HUDEP-2 (cell line): ENCODE measurements at regions not wholly inside any gene's neighbourhood (a gene's known extent, or its start where the extent isn't known, plus 50 kb on each side); places are given as distances from the start of the nearest gene placed in this dataset.

Experiments
- DNase-seq, 76 experiments: peaks; one replicate each; lab custom pipeline; 2025; ENCODE audit not compliant: unreplicated experiment in 76 of 76; lab: John Stamatoyannopoulos, UW

GRCh38 chr2:239768031-239768790, 256.9 kb downstream of the NDUFA10 start:
- DNase-seq = no peak

GRCh38 chr2:239767021-239767905, 257.9 kb downstream of the NDUFA10 start:
- DNase-seq = no peak

GRCh38 chr2:239765911-239766310, 259.2 kb downstream of the NDUFA10 start:
- DNase-seq = no peak

GRCh38 chr2:239765076-239765845, 259.9 kb downstream of the NDUFA10 start:
- DNase-seq = no peak

- DNase-seq = peak in 1 of 76 experiments; percentile 2
Observed at GRCh38 chr2:239763433-239764097, 261.6 kb downstream of the NDUFA10 start.

GRCh38 chr2:239762655-239763269, 262.4 kb downstream of the NDUFA10 start:
- DNase-seq = no peak

GRCh38 chr2:239762106-239762505, 263.0 kb downstream of the NDUFA10 start:
- no peak for DNase-seq

- no peak for DNase-seq
Observed at GRCh38 chr2:239760596-239760995, 264.5 kb downstream of the NDUFA10 start.

GRCh38 chr2:239758279-239758877, 266.8 kb downstream of the NDUFA10 start:
- DNase-seq = no peak

GRCh38 chr2:239756790-239757760, 268.1 kb downstream of the NDUFA10 start:
- DNase-seq = no peak

- DNase-seq = no peak
Observed at GRCh38 chr2:239756031-239756789, 268.9 kb downstream of the NDUFA10 start.

- DNase-seq = no peak
Observed at GRCh38 chr2:239753401-239753837, 271.7 kb downstream of the NDUFA10 start.

- no peak for DNase-seq
Observed at GRCh38 chr2:239752951-239753350, 272.2 kb downstream of the NDUFA10 start.

- DNase-seq = no peak
Observed at GRCh38 chr2:239751679-239752355, 273.3 kb downstream of the NDUFA10 start.

GRCh38 chr2:239750929-239751678, 274.0 kb downstream of the NDUFA10 start:
- DNase-seq = no peak

GRCh38 chr2:239750045-239750835, 274.9 kb downstream of the NDUFA10 start:
- no peak for DNase-seq
